ENCODE measurements at regions not wholly inside any gene's neighbourhood (a gene's known extent, or its start where the extent isn't known, plus 50 kb on each side); places are given as distances from the start of the nearest gene placed in this dataset.
"Not testable (repeated sequence)": the region's sequence is repeated elsewhere in the genome, so short reads cannot be mapped to it uniquely, and the experiment has no call there.

DNA sequence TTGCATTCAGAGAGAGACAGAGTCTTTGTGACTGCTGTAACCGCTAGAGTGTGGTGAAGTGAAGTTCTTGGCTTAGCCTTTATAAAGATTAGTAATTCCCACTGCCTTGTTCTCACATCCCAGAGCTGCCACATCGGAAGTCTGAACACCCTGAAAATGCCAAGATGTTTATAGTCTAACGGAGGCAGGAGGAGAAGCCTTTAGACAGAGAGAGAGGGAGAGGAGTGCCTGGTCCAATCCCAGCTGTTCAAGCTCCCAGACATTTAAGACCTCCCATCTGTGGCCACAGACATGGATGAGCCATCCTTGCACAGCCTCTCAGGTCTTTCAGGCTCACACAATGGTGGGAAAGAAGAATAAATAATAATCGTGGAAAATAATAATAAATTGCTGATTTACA is 1422.8 kb upstream of the EYS start:
- DNase-seq (ENCODE audit: low read depth), result no peak
- no peak overlapping the region for H3K4me3 ChIP-seq (ENCODE audit: control insufficient read depth, low read depth, low read length)
- TF ChIP-seq, protein P1, sequence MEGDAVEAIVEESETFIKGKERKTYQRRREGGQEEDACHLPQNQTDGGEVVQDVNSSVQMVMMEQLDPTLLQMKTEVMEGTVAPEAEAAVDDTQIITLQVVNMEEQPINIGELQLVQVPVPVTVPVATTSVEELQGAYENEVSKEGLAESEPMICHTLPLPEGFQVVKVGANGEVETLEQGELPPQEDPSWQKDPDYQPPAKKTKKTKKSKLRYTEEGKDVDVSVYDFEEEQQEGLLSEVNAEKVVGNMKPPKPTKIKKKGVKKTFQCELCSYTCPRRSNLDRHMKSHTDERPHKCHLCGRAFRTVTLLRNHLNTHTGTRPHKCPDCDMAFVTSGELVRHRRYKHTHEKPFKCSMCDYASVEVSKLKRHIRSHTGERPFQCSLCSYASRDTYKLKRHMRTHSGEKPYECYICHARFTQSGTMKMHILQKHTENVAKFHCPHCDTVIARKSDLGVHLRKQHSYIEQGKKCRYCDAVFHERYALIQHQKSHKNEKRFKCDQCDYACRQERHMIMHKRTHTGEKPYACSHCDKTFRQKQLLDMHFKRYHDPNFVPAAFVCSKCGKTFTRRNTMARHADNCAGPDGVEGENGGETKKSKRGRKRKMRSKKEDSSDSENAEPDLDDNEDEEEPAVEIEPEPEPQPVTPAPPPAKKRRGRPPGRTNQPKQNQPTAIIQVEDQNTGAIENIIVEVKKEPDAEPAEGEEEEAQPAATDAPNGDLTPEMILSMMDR (conservative IDR thresholded peaks at IDR 0.05; ENCODE audit: control insufficient read depth, insufficient read depth, low read depth, low read length), result no peak

DNA sequence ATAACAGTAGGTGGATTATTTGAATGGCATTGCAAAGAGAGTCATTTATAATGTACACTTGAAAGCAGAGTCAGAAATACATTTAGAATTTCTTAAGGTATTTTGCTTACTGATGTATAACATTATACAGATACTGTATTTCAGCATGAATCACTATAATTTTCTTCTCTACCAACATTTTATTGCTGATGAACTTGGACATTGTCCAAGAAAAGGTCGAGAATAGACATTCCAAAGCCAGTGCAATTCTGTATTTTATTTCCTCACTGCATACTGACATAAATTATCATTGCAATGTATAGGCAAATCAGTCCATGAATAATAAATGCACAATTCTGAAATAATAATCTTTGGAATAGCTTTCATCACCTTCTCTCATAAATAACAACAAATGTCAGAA is 1420.0 kb upstream of the EYS start:
- TF ChIP-seq, protein P1 (conservative IDR thresholded peaks at IDR 0.05; ENCODE audit: control insufficient read depth, insufficient read depth, low read depth, low read length), result no peak
- DNase-seq (ENCODE audit: low read depth), result no peak
- H3K4me3 ChIP-seq (ENCODE audit: control insufficient read depth, low read depth, low read length), result no peak overlapping the region

DNA sequence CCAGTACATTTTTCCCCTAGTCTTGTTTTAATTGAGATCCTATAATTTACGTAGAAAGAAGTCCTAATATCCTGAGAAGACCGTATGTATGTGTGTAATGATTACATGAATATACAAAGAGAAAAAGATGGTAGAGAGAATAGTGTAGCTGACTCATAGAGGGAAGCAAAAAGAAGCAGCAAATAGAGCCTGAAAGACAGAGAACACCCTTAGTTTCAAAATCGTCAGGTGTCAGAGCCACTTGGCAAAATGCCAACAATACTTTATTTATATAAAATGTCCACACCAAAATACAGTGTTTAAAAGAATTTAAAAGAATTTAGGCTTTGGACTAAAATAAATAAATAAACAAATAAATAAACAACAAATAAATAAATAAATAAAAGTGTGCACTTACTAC is 1414.1 kb upstream of the EYS start:
- TF ChIP-seq, protein P1 (conservative IDR thresholded peaks at IDR 0.05; ENCODE audit: control insufficient read depth, insufficient read depth, low read depth, low read length), result no peak
- DNase-seq (ENCODE audit: low read depth), result no peak
- no peak overlapping the region for H3K4me3 ChIP-seq (ENCODE audit: control insufficient read depth, low read depth, low read length)

DNA sequence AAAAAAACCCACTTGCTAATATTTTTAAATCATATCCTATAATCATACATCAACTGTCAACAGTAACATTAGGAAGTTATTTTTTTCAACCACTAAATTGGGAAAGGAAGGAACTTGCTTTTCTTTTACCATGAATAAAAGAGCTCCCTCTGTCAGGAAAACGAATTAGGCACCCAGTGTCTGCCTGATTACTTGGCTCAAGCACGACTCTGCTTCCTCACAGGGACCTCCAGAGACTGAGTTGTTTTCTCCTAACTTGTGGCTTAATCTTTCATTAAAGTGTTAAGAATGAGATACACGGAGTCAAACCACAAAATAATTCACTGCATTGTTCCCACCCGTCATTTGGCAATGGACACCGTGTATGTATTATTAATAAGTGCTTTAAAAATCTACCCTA is 1405.1 kb upstream of the EYS start:
- TF ChIP-seq, protein P1 (conservative IDR thresholded peaks at IDR 0.05; ENCODE audit: control insufficient read depth, insufficient read depth, low read depth, low read length), result no peak
- no peak for DNase-seq (ENCODE audit: low read depth)
- H3K4me3 ChIP-seq (ENCODE audit: control insufficient read depth, low read depth, low read length), result no peak overlapping the region

DNA sequence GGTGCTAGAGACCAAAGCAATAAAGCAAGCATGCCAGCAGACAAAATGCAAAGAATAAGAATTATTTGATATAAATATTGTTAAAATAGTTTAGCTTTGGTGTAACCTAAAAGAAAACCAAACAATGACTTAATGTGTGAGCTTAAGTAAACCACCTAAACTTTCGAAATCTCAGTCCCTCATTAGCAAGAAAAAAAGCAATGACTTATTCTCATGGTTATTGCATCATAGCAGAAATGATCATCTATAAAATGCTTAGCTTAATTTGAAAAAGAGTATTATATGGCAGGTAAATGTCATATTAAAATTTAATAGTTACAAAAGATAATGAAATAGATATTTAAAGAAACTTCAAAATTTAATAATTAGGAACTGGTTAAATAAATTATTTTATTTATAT is 1395.7 kb upstream of the EYS start:
- DNase-seq (ENCODE audit: low read depth), result peak; percentile 2
- TF ChIP-seq, protein P1 (conservative IDR thresholded peaks at IDR 0.05; ENCODE audit: control insufficient read depth, insufficient read depth, low read depth, low read length), result no peak

DNA sequence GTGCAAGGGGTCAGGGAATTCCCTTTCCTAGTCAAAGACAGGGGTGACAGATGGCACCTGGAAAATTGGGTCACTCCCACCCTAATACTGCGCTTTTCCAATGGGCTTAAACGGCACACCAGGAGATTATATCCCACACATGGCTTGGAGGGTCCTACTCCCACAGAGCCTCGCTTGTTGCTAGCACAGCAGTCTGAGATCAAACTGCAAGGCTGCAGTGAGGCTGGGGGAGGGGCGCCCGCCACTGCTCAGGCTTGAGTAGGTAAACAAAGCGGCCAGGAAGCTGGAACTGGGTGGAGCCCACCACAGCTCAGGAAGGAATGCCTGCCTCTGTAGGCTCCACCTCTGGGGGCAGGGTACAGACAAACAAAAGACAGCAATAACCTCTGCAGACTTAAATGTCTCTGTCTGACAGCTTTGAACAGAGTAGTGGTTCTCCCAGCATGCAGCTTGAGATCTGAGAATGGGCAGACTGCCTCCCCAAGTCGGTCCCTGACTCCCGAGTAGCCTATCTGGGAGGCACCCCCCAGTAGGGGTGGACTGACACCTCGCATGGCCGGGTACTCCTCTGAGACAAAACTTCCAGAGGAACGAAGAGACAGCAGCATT is 1388.7 kb upstream of the EYS start:
- not testable (repeated sequence) for DNase-seq (ENCODE audit: low read depth); H3K4me3 ChIP-seq (ENCODE audit: control insufficient read depth, low read depth, low read length)

More for the DNA sequence above, 1395.7 kb upstream of the EYS start:
- H3K4me3 ChIP-seq (ENCODE audit: control insufficient read depth, low read depth, low read length), result no peak overlapping the region

DNA sequence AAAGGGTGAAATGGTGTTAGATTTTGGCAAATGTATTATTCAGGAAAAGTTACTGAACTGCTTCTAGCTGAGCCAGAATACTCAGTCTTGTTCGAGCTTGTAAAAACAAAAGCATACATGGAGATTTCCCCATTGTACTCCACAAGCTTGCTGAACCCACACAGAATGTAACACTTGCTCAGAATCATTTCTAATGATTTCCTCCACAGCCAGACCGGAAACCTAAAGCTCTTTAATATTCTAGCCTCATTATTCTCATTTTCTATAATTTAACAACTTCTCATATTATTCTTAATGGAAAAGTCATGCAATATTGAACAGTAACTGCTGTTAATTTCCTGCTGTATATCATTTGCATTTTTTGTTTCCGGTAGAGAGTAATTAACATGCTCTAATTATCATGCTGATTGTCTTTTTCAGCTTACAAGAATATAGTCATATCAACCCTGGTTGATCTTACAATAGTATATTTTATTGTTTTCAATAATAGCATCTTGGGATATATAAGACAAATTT is 1387.5 kb upstream of the EYS start:
- TF ChIP-seq, protein P1 (conservative IDR thresholded peaks at IDR 0.05; ENCODE audit: control insufficient read depth, insufficient read depth, low read depth, low read length), result no peak
- H3K4me3 ChIP-seq (ENCODE audit: control insufficient read depth, low read depth, low read length), result no peak overlapping the region
- no peak for DNase-seq (ENCODE audit: low read depth)
